CD8-positive, alpha-beta memory T cell (primary cell): ENCODE measurements at regions not wholly inside any gene's neighbourhood (a gene's known extent, or its start where the extent isn't known, plus 50 kb on each side); places are given as distances from the start of the nearest gene placed in this dataset.

Experiments used
- CTCF ChIA-PET: fragments of 350-600 bp; sonication (Branson Sonifier 250); formaldehyde crosslinking; loops from one replicate; lab custom pipeline; 2021; ENCODE audit warnings: antibody characterized with exemption; lab: Charles Lee
- POLR2A ChIA-PET: fragments of 350-600 bp; sonication (Branson Sonifier 250); formaldehyde crosslinking; loops from one replicate; lab custom pipeline; 2021; ENCODE audit warnings: antibody characterized with exemption; lab: Charles Lee
- DNase-seq, 5 donors: peaks; one replicate each; pipeline versions ENCODE4 v3.0.0 to v3.0.0-alpha.2; 2020 to 2022; ENCODE audit warnings: mixed read lengths in 1 of 5
- H3K27ac ChIP-seq: one replicate; pipeline ENCODE4 v1.7.0; 2013; ENCODE audit warnings: low read depth, mild to moderate bottlenecking, low read length, moderate library complexity
- H3K27me3 ChIP-seq: 2 replicates; pipeline ENCODE4 v1.7.0; 2013; ENCODE audit warnings: low read length, mild to moderate bottlenecking; ENCODE audit not compliant: insufficient read depth, poor library complexity, severe bottlenecking
- H3K36me3 ChIP-seq: 2 replicates; pipeline ENCODE4 v1.7.0; 2013; ENCODE audit warnings: mild to moderate bottlenecking, low read length, moderate library complexity; ENCODE audit not compliant: insufficient read depth
- H3K4me1 ChIP-seq: 2 replicates; pipeline ENCODE4 v1.7.0; 2013; ENCODE audit warnings: mild to moderate bottlenecking, low read length, moderate library complexity; ENCODE audit not compliant: insufficient read depth
- H3K4me3 ChIP-seq: 2 replicates; pipeline ENCODE4 v1.7.0; 2013; ENCODE audit warnings: mild to moderate bottlenecking, low read length
- H3K9me3 ChIP-seq: 2 replicates; pipeline ENCODE4 v1.7.0; 2013; ENCODE audit warnings: mild to moderate bottlenecking, low read length
- H3K27ac Mint-ChIP-seq, 8 donors: one replicate each; pipeline ENCODE4 v1.8.0; 2020 to 2021; ENCODE audit warnings: mixed read lengths in 8 of 8, mild to moderate bottlenecking in 6 of 8, inconsistent platforms in 3 of 8, moderate library complexity in 3 of 8
- H3K27me3 Mint-ChIP-seq, 2 donors: one replicate each; pipeline ENCODE4 v1.8.0; 2020 to 2021; ENCODE audit warnings: mixed read lengths in 2 of 2, mild to moderate bottlenecking in 1 of 2, moderate library complexity in 1 of 2
- H3K36me3 Mint-ChIP-seq, 3 donors: one replicate each; pipeline ENCODE4 v1.8.0; 2020 to 2021; ENCODE audit warnings: mixed read lengths in 3 of 3, inconsistent platforms in 1 of 3, mild to moderate bottlenecking in 1 of 3
- H3K4me1 Mint-ChIP-seq, 3 donors: one replicate each; pipeline ENCODE4 v1.8.0; 2020 to 2021; ENCODE audit warnings: mixed read lengths in 3 of 3, inconsistent platforms in 1 of 3, mild to moderate bottlenecking in 1 of 3
- H3K4me3 Mint-ChIP-seq, 7 donors: one replicate each; pipeline ENCODE4 v1.8.0; 2020 to 2021; ENCODE audit warnings: mixed read lengths in 7 of 7, mild to moderate bottlenecking in 6 of 7, moderate library complexity in 4 of 7, inconsistent platforms in 2 of 7
- H3K9me3 Mint-ChIP-seq, 5 donors: one replicate each; pipeline ENCODE4 v1.8.0; 2020 to 2022; ENCODE audit warnings: mixed read lengths in 5 of 5, mild to moderate bottlenecking in 3 of 5, moderate library complexity in 2 of 5, inconsistent platforms in 1 of 5

DNA sequence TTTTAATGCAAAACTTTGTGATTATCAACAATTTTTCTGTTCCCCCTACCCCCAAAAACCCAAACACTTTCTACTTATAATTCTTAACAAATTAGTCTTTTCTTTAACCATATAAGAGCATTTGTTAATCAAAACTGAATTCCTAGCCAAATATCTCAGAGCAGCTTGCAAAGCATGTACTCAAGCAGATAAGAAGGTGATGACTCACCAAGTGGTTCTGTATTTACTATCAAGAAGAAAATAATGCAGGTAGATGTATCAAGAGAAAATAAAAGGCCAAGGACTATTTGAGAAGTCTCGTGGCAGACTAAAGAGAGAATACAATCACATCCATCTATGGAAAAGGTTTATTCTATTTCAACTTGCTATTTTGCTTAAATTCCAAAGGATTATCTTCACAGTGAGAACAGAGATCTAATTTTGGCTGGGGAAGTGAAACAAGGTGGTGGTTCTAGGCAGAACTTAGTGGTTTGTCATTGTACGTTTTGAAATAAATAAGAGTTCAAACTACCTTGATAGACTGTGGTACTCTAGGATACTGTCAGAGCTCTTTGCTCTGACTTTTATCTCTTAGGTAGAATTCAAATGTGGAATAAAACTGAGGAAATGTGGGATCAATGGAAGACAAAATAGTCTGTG lies 94.7 kb upstream of the NRIP1 start:
- H3K4me3 Mint-ChIP-seq: no peak overlapping the region
- H3K36me3 Mint-ChIP-seq: peaks cover 0 to 17% (median 0%) of the 10 kb centered on the region in 3 donors
- Histone ChIP-seq H3K27me3 (no peaks in the 10 kb centered on the region), H3K9me3 (no peaks in the 10 kb centered on the region), H3K36me3 (no peaks in the 10 kb centered on the region), H3K27ac (no peak overlapping the region), H3K4me3 (no peak overlapping the region), H3K4me1 (no peaks in the 10 kb centered on the region)
- peaks cover 0 to 3% (median 0%) of the 10 kb centered on the region in 5 donors for H3K9me3 Mint-ChIP-seq
- ChIA-PET CTCF (no interaction called here), POLR2A (no interaction called here)
- no peak overlapping the region for H3K27ac Mint-ChIP-seq
- peaks cover 0 to 4% (median 0%) of the 10 kb centered on the region in 3 donors for H3K4me1 Mint-ChIP-seq
- peaks cover 8 to 13% of the 10 kb centered on the region in 2 donors for H3K27me3 Mint-ChIP-seq
- no peak for DNase-seq

DNA sequence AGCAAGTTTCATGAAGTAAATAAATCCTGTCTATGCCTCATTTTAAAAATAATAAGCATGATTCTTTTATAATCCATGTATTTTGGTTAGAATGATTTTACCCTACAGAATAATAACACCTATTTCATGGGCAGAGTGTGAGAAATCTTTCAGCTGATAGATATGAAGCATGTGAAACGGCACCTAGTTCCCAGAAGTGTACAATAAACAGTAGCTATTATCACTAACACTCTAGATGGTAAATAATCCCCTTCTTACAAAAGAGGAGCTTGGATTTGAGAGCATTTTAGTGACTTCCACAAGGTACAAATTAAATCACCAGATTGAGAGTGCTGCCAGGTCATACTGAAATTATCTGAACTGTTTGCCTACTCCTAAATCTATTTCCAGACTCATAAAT lies 95.3 kb upstream of the NRIP1 start:
- Mint-ChIP-seq H3K27me3 (peaks cover 8 to 14% of the 10 kb centered on the region in 2 donors), H3K36me3 (peaks cover 0 to 13% (median 0%) of the 10 kb centered on the region in 3 donors), H3K4me3 (no peak overlapping the region), H3K4me1 (peaks cover 0 to 7% (median 0%) of the 10 kb centered on the region in 3 donors), H3K9me3 (peaks cover 0 to 3% (median 0%) of the 10 kb centered on the region in 5 donors), H3K27ac (no peak overlapping the region)
- DNase-seq: no peak
- Histone ChIP-seq H3K4me3 (no peak overlapping the region), H3K4me1 (no peaks in the 10 kb centered on the region), H3K9me3 (no peaks in the 10 kb centered on the region), H3K27ac (no peak overlapping the region), H3K27me3 (no peaks in the 10 kb centered on the region), H3K36me3 (no peaks in the 10 kb centered on the region)
- ChIA-PET CTCF (no interaction called here), POLR2A (no interaction called here)

DNA sequence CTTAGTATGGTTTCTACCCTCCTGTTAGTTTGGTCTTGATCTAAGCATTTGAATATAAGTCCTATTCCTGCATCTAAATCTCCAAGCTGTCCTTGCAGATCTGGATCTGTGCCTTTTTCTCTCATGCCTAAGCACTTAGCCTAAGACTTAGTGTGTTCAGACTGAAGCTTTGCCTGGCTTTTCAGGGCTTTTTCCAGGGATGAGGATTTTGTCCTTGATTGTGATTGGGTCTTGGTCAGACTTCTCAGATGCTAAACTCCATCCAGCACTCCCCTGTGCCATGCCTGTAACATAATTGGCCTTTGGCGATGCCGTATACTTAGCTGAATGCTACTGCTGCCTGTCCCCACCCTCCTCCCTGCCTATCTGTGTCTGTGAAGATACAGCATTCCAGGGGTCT lies 98.1 kb upstream of the NRIP1 start:
- no peaks in the 10 kb centered on the region for H3K4me1 ChIP-seq

DNA sequence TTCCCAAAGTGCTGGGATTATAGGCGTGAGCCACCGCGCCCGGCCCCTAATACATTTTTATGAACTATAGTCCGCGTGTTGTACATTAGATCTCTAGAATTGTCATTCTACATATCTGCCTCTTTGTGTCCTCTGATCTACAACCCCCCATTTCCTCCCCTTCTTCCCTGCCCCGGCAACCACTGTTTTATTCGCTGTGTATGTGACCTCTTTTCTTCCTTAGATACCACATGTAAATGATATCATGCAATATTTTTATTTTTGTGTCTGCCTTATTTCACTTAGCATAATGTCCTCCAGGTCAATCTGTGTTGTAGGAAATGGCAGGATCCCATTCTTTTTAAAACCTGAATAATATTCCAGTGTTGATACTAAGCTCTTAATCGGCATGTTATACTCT lies 99.5 kb upstream of the NRIP1 start:
- H3K4me1 ChIP-seq: no peaks in the 10 kb centered on the region
- H3K27ac ChIP-seq: no peak overlapping the region
- Mint-ChIP-seq H3K36me3 (peaks cover 0 to 5% (median 0%) of the 10 kb centered on the region in 3 donors), H3K4me1 (peaks cover 0 to 7% (median 0%) of the 10 kb centered on the region in 3 donors), H3K27me3 (peaks cover 2 to 25% of the 10 kb centered on the region in 2 donors), H3K27ac (no peak overlapping the region), H3K9me3 (peaks cover 0 to 2% (median 0%) of the 10 kb centered on the region in 5 donors), H3K4me3 (no peak overlapping the region)
- no peak for DNase-seq
- H3K4me3 ChIP-seq: no peak overlapping the region
- no peaks in the 10 kb centered on the region for H3K27me3 ChIP-seq
- ChIA-PET CTCF (no interaction called here), POLR2A (no interaction called here)
- H3K36me3 ChIP-seq: no peaks in the 10 kb centered on the region
- H3K9me3 ChIP-seq: no peaks in the 10 kb centered on the region

More for the DNA sequence above, 98.1 kb upstream of the NRIP1 start:
- Histone ChIP-seq H3K36me3 (no peaks in the 10 kb centered on the region), H3K27me3 (no peaks in the 10 kb centered on the region), H3K27ac (no peak overlapping the region), H3K4me3 (no peak overlapping the region), H3K9me3 (no peaks in the 10 kb centered on the region)
- CTCF ChIA-PET: no interaction called here
- Mint-ChIP-seq H3K9me3 (peaks cover 0 to 3% (median 0%) of the 10 kb centered on the region in 5 donors), H3K4me1 (peaks cover 0 to 7% (median 0%) of the 10 kb centered on the region in 3 donors), H3K36me3 (peaks cover 0 to 5% (median 0%) of the 10 kb centered on the region in 3 donors), H3K27ac (no peak overlapping the region), H3K4me3 (no peak overlapping the region), H3K27me3 (peaks cover 5 to 18% of the 10 kb centered on the region in 2 donors)
- DNase-seq: no peak
- POLR2A ChIA-PET: no interaction called here

DNA sequence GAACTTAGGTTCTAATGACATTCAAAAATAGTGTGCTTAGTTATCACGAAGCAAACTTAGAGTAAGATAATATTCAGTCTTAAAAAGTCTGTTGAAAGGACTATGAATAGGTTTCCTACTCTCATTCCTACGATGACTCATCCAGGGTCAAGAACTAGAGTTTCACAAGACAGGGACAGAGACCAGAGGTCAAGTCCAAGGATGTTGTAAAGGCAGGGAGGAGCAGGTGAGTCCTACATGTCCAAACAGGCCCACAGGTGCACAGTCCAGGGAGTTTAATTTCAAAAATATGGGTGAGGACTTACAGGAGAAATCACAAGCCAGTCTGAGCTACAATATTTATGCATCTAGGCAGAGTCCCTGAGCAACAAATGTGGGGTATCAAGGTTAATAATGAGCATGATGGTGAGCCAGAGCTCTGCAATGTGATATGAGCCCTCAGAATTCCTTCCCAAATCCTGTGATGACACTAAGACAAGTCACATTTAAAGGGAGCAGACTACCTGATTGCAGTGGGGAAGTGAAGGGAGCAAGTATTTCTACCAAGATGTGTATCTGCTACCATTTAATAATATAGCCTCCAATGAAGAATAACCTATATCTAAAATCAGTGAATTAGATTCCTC lies 100.0 kb upstream of the NRIP1 start:
- Mint-ChIP-seq H3K4me1 (peaks cover 0 to 7% (median 0%) of the 10 kb centered on the region in 3 donors), H3K9me3 (no peaks in the 10 kb centered on the region), H3K36me3 (peaks cover 0 to 5% (median 0%) of the 10 kb centered on the region in 3 donors), H3K4me3 (no peak overlapping the region), H3K27ac (no peak overlapping the region), H3K27me3 (peaks cover 2 to 29% of the 10 kb centered on the region in 2 donors)
- POLR2A ChIA-PET: no interaction called here
- CTCF ChIA-PET: no interaction called here
- no peaks in the 10 kb centered on the region for H3K4me1 ChIP-seq
- H3K27me3 ChIP-seq: no peaks in the 10 kb centered on the region
- H3K27ac ChIP-seq: no peak overlapping the region
- no peaks in the 10 kb centered on the region for H3K36me3 ChIP-seq
- H3K4me3 ChIP-seq: no peak overlapping the region
- H3K9me3 ChIP-seq: no peaks in the 10 kb centered on the region
- DNase-seq: no peak

DNA sequence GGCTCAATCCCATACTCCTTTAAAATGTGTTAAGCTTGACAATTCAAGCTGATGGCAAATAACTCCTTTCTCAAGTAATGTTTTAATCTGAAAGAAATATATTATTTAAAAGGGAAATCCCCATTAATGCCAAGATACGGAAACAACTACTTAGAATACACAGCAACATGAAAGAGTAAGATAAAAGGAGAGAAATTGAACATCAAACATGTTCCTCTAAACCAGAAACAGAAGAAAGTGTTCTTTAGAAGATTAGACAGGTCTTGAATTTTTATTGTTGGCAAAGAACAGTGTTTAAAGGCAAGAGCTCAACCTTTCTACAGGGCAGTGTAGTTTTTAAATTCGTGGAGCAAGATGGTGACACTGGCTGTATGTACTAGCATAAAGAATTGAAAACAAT lies 105.8 kb upstream of the NRIP1 start:
- H3K36me3 Mint-ChIP-seq: peaks cover 0 to 5% (median 0%) of the 10 kb centered on the region in 3 donors
- no peaks in the 10 kb centered on the region for H3K36me3 ChIP-seq
- H3K9me3 ChIP-seq: no peaks in the 10 kb centered on the region
- POLR2A ChIA-PET: no interaction called here
- no peak overlapping the region for H3K27ac Mint-ChIP-seq
- no peak overlapping the region for H3K4me3 Mint-ChIP-seq
- peaks cover 1 to 22% of the 10 kb centered on the region in 2 donors for H3K27me3 Mint-ChIP-seq
- H3K4me1 Mint-ChIP-seq: peaks cover 0 to 2% (median 0%) of the 10 kb centered on the region in 3 donors
- H3K4me3 ChIP-seq: no peak overlapping the region
- H3K27ac ChIP-seq: no peak overlapping the region
- CTCF ChIA-PET: no interaction called here
- no peaks in the 10 kb centered on the region for H3K9me3 Mint-ChIP-seq
- DNase-seq: peak in 1 of 5 donors; percentile 26
- no peaks in the 10 kb centered on the region for H3K4me1 ChIP-seq
- no peaks in the 10 kb centered on the region for H3K27me3 ChIP-seq

DNA sequence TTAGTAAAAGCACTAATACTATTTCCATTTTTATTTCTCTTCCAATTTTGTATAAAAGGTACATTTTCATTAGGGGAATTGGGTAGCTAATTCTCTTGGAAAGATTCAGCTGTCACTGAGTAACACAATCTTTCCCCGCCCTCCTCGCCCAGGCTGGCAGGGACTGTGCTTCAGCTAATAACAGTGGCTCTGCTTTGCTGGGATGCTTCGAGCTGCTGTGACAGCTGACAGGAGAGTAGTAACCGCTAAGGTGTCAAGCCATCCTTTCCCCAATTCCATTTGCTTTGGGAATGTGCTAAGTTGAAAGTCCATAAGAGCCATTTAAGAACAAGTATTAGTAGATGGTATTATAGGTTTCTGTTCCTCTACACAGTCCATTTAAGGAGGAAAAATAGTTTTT lies 106.7 kb upstream of the NRIP1 start:
- Mint-ChIP-seq H3K36me3 (peaks cover 0 to 5% (median 0%) of the 10 kb centered on the region in 3 donors), H3K27ac (no peak overlapping the region), H3K9me3 (no peaks in the 10 kb centered on the region), H3K4me3 (no peak overlapping the region), H3K4me1 (peaks cover 0 to 2% (median 0%) of the 10 kb centered on the region in 3 donors), H3K27me3 (peaks cover 1 to 18% of the 10 kb centered on the region in 2 donors)
- H3K36me3 ChIP-seq: no peaks in the 10 kb centered on the region
- POLR2A ChIA-PET: no interaction called here
- CTCF ChIA-PET: no interaction called here
- H3K4me3 ChIP-seq: no peak overlapping the region
- H3K4me1 ChIP-seq: no peaks in the 10 kb centered on the region
- no peak overlapping the region for H3K27ac ChIP-seq
- no peak for DNase-seq
- no peaks in the 10 kb centered on the region for H3K27me3 ChIP-seq
- no peaks in the 10 kb centered on the region for H3K9me3 ChIP-seq

DNA sequence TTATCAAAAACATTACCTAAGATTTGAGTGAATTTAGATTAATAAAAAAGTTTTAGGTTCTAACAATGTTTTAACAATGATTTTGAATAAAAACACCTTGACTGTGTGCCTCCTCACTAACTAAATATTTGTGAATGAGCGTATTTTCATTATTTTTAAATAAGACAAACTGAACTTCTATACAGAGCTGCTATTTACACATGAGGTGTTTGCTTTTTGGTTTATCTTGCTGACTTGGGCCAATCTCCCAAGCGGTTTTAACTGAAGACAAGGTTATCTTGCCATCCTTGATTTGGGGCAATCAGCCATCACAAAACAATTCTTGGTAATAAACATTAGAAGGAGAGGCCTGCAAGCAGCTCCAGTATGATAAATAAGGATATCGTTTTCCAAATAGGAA lies 108.2 kb upstream of the NRIP1 start:
- Mint-ChIP-seq H3K36me3 (peaks cover 0 to 5% (median 0%) of the 10 kb centered on the region in 3 donors), H3K9me3 (no peaks in the 10 kb centered on the region), H3K27me3 (peaks cover 1 to 14% of the 10 kb centered on the region in 2 donors), H3K27ac (no peak overlapping the region), H3K4me1 (peaks cover 0 to 2% (median 0%) of the 10 kb centered on the region in 3 donors), H3K4me3 (no peak overlapping the region)
- H3K9me3 ChIP-seq: no peaks in the 10 kb centered on the region
- H3K27ac ChIP-seq: no peak overlapping the region
- no peaks in the 10 kb centered on the region for H3K36me3 ChIP-seq
- POLR2A ChIA-PET: no interaction called here
- no peaks in the 10 kb centered on the region for H3K4me1 ChIP-seq
- H3K4me3 ChIP-seq: no peak overlapping the region
- CTCF ChIA-PET: no interaction called here
- no peak for DNase-seq
- no peaks in the 10 kb centered on the region for H3K27me3 ChIP-seq
